HCEC 1CT (cell line): ENCODE measurements at regions not wholly inside any gene's neighbourhood (a gene's known extent, or its start where the extent isn't known, plus 50 kb on each side); places are given as distances from the start of the nearest gene placed in this dataset.
"Not testable (repeated sequence)": the region's sequence is repeated elsewhere in the genome, so short reads cannot be mapped to it uniquely, and the experiment has no call there.

Source experiments
- DNase-seq: peaks from one replicate; pipeline ENCODE4 v3.0.0-alpha.2; 2017

- DNase-seq: no peak
Measured at GRCh38 chr1:80225510-80225909, 1219.0 kb upstream of the ADGRL4 start.

- no peak for DNase-seq
Measured at GRCh38 chr1:80221319-80221718, 1214.8 kb upstream of the ADGRL4 start.

DNA sequence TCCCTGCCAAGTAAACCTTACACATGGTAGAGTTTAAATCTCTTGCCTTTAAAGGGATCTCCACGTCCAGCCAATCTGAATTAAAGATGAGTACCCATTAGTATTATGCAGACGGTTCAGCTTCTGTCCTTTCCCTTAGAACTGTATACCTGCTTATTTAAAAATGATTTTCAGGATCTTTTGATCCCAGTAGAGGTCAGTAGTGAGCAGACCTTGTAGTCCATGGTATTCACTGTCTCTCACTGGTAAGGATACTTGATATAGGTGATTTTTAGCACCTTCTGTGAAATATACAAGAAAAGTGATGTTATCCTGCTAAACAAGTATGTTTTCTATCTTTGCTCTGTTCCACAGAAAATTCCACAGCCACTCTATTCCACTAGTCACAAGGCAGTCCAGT lies 1211.6 kb upstream of the ADGRL4 start:
- peak; percentile 55 for DNase-seq

- peak; percentile 73 for DNase-seq
Measured at GRCh38 chr1:80217377-80217986, 1211.0 kb upstream of the ADGRL4 start.

- DNase-seq: no peak
Measured at GRCh38 chr1:80214888-80215540, 1208.5 kb upstream of the ADGRL4 start.

DNA sequence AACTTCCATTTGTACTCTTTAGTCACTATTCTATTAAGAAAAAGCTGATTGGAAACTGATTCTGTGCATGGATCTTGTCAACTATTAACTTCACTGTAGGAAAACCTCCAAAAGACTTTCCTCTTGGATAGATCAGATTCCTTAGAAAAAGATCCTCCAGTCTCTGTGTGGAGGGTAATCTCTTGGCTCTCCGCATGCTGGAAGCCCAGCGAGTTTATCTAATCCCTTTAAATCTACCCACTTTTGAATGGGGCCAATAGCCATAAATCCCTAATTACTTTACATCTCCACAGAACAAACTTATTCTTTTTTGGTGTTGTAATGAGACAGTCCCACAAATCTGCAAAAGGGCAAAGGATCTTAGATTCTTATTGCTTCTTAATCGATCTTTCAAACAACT lies 1206.4 kb upstream of the ADGRL4 start:
- DNase-seq: no peak

- peak; percentile 18 for DNase-seq
Measured at GRCh38 chr1:80211691-80212380, 1205.3 kb upstream of the ADGRL4 start.

DNA sequence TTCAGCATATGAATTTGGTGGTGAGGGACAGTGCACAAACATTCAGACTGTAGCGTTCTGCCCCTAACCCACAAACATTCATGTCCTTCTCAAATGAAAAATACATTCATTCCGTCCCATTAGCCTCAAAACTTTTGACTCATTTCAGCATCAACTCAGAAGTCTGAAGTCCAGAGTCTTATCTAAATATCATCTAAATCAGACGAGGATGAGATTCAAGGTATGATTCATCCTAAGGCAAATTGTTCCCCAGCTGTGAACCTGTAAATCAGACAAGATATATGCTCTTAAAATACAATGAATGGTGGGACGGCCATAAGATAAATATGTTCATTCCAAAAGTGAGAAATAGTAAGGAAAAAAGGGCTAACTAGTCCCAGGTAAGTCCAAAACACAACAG lies 1195.6 kb upstream of the ADGRL4 start:
- no peak for DNase-seq

- no peak for DNase-seq
Measured at GRCh38 chr1:80194221-80194620, 1187.7 kb upstream of the ADGRL4 start.

- no peak for DNase-seq
Measured at GRCh38 chr1:80181418-80181817, 1174.9 kb upstream of the ADGRL4 start.

GRCh38 chr1:80171631-80172030 lies 1165.1 kb upstream of the ADGRL4 start:
- DNase-seq: no peak

- DNase-seq: no peak
Measured at GRCh38 chr1:80170811-80171485, 1164.4 kb upstream of the ADGRL4 start.

- DNase-seq: no peak
Measured at GRCh38 chr1:80164150-80164549, 1157.6 kb upstream of the ADGRL4 start.

DNA sequence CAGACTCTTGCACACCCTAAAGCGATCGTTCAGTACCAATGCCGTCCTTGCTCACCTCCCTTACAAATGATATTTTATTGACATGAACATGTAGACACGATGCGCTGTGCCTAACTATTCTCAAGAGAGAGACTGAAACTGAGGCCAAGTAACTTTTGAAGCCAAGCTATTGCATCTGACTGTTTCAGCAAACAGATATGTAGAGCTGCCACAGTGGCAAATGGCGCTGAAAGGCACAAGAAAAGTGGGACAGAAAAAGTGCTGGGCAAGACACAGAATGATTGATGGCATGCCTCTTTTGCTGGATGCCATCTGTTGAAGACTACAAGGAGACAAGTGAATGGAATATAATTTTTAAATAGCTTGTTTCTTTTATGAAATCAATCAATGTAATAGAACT lies 1157.2 kb upstream of the ADGRL4 start:
- DNase-seq: no peak

- DNase-seq: no peak
Measured at GRCh38 chr1:80158771-80159170, 1152.2 kb upstream of the ADGRL4 start.

DNA sequence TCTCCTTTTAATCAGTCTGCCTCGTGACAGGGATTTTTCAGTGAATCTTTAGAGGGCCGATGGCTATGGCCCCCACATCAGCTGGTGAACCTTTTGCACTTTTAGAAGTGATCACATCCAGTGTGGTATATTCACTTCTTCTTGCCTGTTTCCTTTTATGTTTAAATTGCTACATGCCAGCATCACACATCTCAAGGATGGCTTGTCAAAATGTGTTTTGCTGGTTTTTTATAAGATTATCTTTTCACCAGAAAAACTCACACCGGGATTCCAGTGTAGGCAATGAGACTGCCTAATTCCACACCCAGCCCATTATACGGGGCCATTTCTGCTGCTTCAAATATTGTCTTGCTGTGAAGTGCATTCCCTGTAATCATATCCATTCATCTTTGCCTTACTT lies 1151.7 kb upstream of the ADGRL4 start:
- no peak for DNase-seq

- peak; percentile 3 for DNase-seq
Measured at GRCh38 chr1:80155371-80155770, 1148.8 kb upstream of the ADGRL4 start.

DNA sequence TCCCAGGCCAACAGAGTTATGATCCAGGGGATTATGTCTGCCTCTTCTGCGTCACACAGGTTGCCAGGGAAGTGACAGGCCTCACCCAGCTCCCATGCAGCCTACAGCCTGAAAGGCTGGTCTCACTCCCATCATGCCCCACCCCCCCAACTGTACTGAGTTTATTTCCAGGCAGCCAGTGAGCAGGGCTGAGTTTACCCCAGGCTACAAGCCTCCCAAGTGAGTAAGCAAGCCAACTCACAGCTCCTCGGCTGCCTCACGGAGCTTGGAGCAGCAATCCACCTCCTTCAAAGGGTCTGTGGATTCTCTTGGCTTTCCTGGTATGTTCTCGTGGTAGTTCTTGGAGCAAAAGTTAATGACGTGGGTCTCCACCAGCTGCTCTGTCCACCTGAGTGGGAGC lies 1147.6 kb upstream of the ADGRL4 start:
- peak; percentile 7 for DNase-seq

DNA sequence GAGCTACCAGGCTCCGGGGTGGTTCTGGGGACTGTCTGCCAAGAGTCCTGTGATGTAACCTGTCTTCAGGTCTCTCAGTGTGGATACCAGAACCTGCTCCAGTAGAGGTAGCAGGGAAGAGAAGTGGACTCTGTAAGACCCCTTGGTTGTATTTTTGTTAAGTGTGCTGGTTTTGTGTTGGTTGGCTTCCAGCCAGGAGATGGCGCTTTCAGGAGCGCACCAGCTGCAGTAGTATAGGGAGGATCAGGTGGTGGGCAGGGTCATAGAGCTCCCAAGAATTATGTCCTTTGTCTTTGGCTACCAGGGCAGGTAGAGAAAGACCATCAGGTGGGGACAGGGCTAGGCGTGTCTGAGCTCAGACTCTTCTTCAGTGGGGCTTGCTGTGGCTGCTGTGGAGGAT lies 1147.2 kb upstream of the ADGRL4 start:
- DNase-seq: no peak

- DNase-seq: no peak
Measured at GRCh38 chr1:80143361-80143760, 1136.8 kb upstream of the ADGRL4 start.

GRCh38 chr1:80137946-80138602 lies 1131.5 kb upstream of the ADGRL4 start:
- DNase-seq: not testable (repeated sequence)

DNA sequence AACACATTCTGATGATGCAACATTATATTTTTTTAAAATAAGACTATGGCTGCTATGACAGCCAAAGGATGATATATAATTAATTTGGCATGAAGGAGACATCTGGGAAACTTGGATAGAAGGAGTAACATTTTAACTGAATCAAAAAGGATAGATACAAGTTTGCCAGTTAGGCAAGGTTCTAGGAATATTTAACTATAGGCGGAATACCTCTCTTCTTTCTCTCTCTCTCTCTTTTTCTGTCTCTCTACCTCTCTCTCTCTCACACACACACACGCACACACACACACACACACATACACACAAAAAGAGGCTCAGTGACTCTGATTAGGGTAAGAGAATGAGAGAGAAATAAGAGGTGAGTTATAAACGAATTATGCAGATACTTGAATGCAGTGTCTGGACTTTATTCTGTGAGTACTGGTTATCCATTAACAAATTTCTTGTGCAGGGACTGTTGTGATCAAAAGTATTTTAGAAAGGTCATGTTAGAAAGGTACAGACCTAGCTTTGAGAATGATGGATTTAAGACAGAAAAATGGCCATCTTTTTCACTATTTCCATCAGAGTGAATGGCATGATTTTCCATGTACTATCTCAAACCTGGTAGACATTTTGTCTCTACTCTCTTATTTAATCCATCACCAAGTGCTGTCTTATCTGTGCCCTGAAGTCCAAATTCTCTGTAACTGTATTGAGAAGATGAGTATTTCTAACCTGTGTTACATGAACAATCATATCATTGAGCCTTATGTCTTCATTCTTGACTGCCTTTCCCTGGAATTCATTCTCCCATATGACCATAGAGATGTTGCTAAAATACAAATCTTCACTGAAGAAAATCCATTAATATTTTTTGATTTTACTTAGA lies 1106.9 kb upstream of the ADGRL4 start:
- DNase-seq: no peak
